ENCODE measurements at regions not wholly inside any gene's neighbourhood (a gene's known extent, or its start where the extent isn't known, plus 50 kb on each side); places are given as distances from the start of the nearest gene placed in this dataset.
A peak's percentile ranks its signal among the peaks of the same experiment; 100 is the strongest.

GRCh38 chr6:25026723-25027122, 91.0 kb upstream of the RIPOR2 start (continued):
- TF ChIP-seq CEBPB (IDR thresholded peaks at IDR 0.05; ENCODE audit: borderline replicate concordance, low read depth, low read length) (no peak), HOXA7 (CRISPR knock-in tag; IDR thresholded peaks at IDR 0.05) (no peak)

GRCh38 chr6:25027221-25027916, 91.6 kb upstream of the RIPOR2 start:
- ATAC-seq (no peak; the same call in 2 of the 3 replicates), DNase-seq (ENCODE audit: low spot score) (no peak), FAIRE-seq (no peak)
- Histone ChIP-seq H3K9me3 (ENCODE audit: low read length) (no peaks in the 10 kb centered on the region), H3K4me3 (replicated peaks in 1 of 3; ENCODE audit: insufficient read depth in 1 of 3, low read depth in 2 of 3, low read length in 3 of 3) (no peak overlapping the region), H3K79me2 (ENCODE audit: insufficient read depth, low read length) (no peaks in the 10 kb centered on the region), H3K36me3 (replicated peaks in 1 of 2; ENCODE audit: control insufficient read depth in 1 of 2, insufficient read depth in 2 of 2, low read length in 2 of 2) (no peaks in the 10 kb centered on the region), H3K9ac (ENCODE audit: insufficient read depth, low read depth, low read length) (no peak overlapping the region), H2AFZ (ENCODE audit: low read length) (no peak overlapping the region), H3K4me1 (ENCODE audit: insufficient read depth, low read length) (no peaks in the 10 kb centered on the region), H4K20me1 (ENCODE audit: insufficient read depth, low read length) (no peaks in the 10 kb centered on the region), H3K27ac (ENCODE audit: extremely low read length, insufficient read depth, low read length) (no peak overlapping the region), H3K4me2 (ENCODE audit: low read depth, low read length) (no peak overlapping the region), H3K27me3 (ENCODE audit: control insufficient read depth in 1 of 2, insufficient read depth in 2 of 2, low read length in 2 of 2) (no peaks in the 10 kb centered on the region)
- WGBS (ENCODE audit: low lambda C conversion rate): 60% methylated on average over 29 of the region's 31 CpGs
- intact Hi-C loops (cut with micrococcal nuclease; ENCODE audit: unreplicated experiment): no loop called here
- BruUV-seq (replicated peaks): no TSS peak
- POLR2A ChIA-PET: no interaction called here
- TF ChIP-seq ARHGAP35 (CRISPR knock-in tag; IDR thresholded peaks at IDR 0.05; ENCODE audit: borderline replicate concordance) (no peak), ZNF124 (CRISPR knock-in tag; IDR thresholded peaks at IDR 0.05) (no peak), CTCF (CRISPR knock-in tag; IDR thresholded peaks at IDR 0.05) (0 out of 2 replicates have a peak, but pooled peaks have one; percentile 9), ZNF781 (CRISPR knock-in tag; IDR thresholded peaks at IDR 0.05; ENCODE audit: borderline replicate concordance, not compliant biosample characterization) (no peak)
- CTCF ChIA-PET (ENCODE audit: low intra/inter-chr PET ratio, low total read pairs): no interaction called here
- in situ Hi-C loops (cut with HindIII; ENCODE audit: extremely low pct_ligation_motif_present, low pct_unique_long_range_greater_than_20kb): no loop called here
